HEK293 (cell line): ENCODE measurements at regions not wholly inside any gene's neighbourhood (a gene's known extent, or its start where the extent isn't known, plus 50 kb on each side); places are given as distances from the start of the nearest gene placed in this dataset.

Source experiments
- BCL11A ChIP-seq: fragments of 450-650 bp; formaldehyde crosslinking; IDR thresholded peaks from 2 replicates; pipeline ENCODE4 v1.5.1; 2016; ENCODE audit warnings: low read depth, missing biosample characterization, missing genetic modification characterization
- CTCF ChIP-seq: fragments of 450-650 bp; formaldehyde crosslinking; IDR thresholded peaks from 2 replicates; pipeline ENCODE4 v1.5.1; 2016; ENCODE audit warnings: missing biosample characterization, missing genetic modification characterization
- PRDM4 ChIP-seq: fragments of 450-650 bp; formaldehyde crosslinking; IDR thresholded peaks from 2 replicates; pipeline ENCODE4 v1.5.1; 2017; ENCODE audit warnings: missing biosample characterization, missing genetic modification characterization
- TCF7L2 ChIP-seq: IDR thresholded peaks from 2 replicates; pipeline ENCODE4 v1.6.1; 2011; ENCODE audit warnings: low read depth, mild to moderate bottlenecking, inconsistent platforms, low read length, moderate library complexity, borderline replicate concordance
- TRIM28 ChIP-seq: IDR thresholded peaks from 2 replicates; pipeline ENCODE4 v1.6.1; 2011; ENCODE audit warnings: low read length, control low read depth, borderline replicate concordance
- ZNF23 ChIP-seq: fragments of 450-650 bp; formaldehyde crosslinking; IDR thresholded peaks from 2 replicates; pipeline ENCODE4 v1.5.1; 2016; ENCODE audit warnings: missing biosample characterization, missing genetic modification characterization, borderline replicate concordance
- ZNF274 ChIP-seq, 2 experiments: fragments of 200-500 bp in 1 of 2; fragments of 450-650 bp in 1 of 2; sonication (Bioruptor generic) in 1 of 2; formaldehyde crosslinking in 1 of 2; IDR thresholded peaks; 2 replicates each; pipeline versions ENCODE4 v1.5.1 to v1.6.1; 2014 to 2016; ENCODE audit warnings: borderline replicate concordance in 1 of 2, inconsistent platforms in 1 of 2, low read length in 1 of 2, missing biosample characterization in 1 of 2, missing genetic modification characterization in 1 of 2
- ZNF629 ChIP-seq: fragments of 450-650 bp; formaldehyde crosslinking; IDR thresholded peaks from 2 replicates; pipeline ENCODE4 v1.5.1; 2017; ENCODE audit warnings: missing biosample characterization, missing genetic modification characterization
- ZNF670 ChIP-seq: fragments of 450-650 bp; formaldehyde crosslinking; IDR thresholded peaks from 2 replicates; pipeline ENCODE4 v1.5.1; 2016; ENCODE audit warnings: missing biosample characterization, missing genetic modification characterization, low read depth
- TF ChIP-seq, protein P1 (sequence below): fragments of 450-650 bp; formaldehyde crosslinking; IDR thresholded peaks from 2 replicates; pipeline ENCODE4 v1.5.1; 2016; ENCODE audit warnings: missing biosample characterization, missing genetic modification characterization
- TF ChIP-seq, protein P2 (sequence below): fragments of 450-650 bp; formaldehyde crosslinking; conservative IDR thresholded peaks from 2 replicates; pipeline ENCODE4 v1.5.1; 2016; ENCODE audit warnings: low read depth, missing biosample characterization, missing genetic modification characterization

- TF ChIP-seq PRDM4 = no peak
- TF ChIP-seq CTCF (tag by site-specific recombination) = no peak
- TF ChIP-seq, protein P1, sequence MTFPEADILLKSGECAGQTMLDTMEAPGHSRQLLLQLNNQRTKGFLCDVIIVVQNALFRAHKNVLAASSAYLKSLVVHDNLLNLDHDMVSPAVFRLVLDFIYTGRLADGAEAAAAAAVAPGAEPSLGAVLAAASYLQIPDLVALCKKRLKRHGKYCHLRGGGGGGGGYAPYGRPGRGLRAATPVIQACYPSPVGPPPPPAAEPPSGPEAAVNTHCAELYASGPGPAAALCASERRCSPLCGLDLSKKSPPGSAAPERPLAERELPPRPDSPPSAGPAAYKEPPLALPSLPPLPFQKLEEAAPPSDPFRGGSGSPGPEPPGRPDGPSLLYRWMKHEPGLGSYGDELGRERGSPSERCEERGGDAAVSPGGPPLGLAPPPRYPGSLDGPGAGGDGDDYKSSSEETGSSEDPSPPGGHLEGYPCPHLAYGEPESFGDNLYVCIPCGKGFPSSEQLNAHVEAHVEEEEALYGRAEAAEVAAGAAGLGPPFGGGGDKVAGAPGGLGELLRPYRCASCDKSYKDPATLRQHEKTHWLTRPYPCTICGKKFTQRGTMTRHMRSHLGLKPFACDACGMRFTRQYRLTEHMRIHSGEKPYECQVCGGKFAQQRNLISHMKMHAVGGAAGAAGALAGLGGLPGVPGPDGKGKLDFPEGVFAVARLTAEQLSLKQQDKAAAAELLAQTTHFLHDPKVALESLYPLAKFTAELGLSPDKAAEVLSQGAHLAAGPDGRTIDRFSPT = no peak
- no peak for TF ChIP-seq ZNF274 (IDR thresholded peaks at IDR 0.05; ENCODE audit: low read length)
- TF ChIP-seq ZNF274 (tag by site-specific recombination; IDR thresholded peaks at IDR 0.05; ENCODE audit: borderline replicate concordance) = no peak
- TF ChIP-seq ZNF670 (tag by site-specific recombination) = no peak
- TF ChIP-seq, protein P2, sequence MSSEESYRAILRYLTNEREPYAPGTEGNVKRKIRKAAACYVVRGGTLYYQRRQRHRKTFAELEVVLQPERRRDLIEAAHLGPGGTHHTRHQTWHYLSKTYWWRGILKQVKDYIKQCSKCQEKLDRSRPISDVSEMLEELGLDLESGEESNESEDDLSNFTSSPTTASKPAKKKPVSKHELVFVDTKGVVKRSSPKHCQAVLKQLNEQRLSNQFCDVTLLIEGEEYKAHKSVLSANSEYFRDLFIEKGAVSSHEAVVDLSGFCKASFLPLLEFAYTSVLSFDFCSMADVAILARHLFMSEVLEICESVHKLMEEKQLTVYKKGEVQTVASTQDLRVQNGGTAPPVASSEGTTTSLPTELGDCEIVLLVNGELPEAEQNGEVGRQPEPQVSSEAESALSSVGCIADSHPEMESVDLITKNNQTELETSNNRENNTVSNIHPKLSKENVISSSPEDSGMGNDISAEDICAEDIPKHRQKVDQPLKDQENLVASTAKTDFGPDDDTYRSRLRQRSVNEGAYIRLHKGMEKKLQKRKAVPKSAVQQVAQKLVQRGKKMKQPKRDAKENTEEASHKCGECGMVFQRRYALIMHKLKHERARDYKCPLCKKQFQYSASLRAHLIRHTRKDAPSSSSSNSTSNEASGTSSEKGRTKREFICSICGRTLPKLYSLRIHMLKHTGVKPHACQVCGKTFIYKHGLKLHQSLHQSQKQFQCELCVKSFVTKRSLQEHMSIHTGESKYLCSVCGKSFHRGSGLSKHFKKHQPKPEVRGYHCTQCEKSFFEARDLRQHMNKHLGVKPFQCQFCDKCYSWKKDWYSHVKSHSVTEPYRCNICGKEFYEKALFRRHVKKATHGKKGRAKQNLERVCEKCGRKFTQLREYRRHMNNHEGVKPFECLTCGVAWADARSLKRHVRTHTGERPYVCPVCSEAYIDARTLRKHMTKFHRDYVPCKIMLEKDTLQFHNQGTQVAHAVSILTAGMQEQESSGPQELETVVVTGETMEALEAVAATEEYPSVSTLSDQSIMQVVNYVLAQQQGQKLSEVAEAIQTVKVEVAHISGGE (tag by site-specific recombination) = no peak
- no peak for TF ChIP-seq TRIM28
- no peak for TF ChIP-seq TCF7L2
- no peak for TF ChIP-seq BCL11A (tag by site-specific recombination)
- no peak for TF ChIP-seq ZNF23 (tag by site-specific recombination)
- no peak for TF ChIP-seq ZNF629 (tag by site-specific recombination)
Observed at GRCh38 chr22:26900787-26901186, 243.4 kb downstream of the MIAT start.
